Hematopoietic multipotent progenitor cell (in vitro differentiated cells): ENCODE measurements at regions not wholly inside any gene's neighbourhood (a gene's known extent, or its start where the extent isn't known, plus 50 kb on each side); places are given as distances from the start of the nearest gene placed in this dataset.

Experiments used
- DNase-seq, 3 donors: peaks; one replicate each; pipeline ENCODE4 v3.0.0-alpha.2; 2011 to 2015; ENCODE audit warnings: low read depth in 2 of 3, low spot score in 2 of 3

DNA sequence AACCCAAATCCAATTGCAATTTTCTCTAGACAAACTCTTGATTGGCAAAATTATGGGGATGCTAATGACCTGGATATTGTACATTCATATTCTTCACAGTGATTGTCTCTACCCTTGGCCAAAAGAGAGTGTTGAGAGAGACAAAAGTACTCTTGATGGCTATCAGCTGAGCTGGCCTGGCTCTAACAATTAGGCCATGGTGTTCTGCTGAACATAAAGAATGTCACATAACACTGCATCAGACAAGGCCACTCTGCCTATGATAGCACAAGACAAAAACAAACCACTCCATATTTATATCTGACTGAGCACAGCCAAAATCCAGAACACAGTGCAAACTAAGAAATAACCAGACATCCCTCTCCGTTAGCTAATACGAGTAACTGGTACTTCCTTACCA is 101.7 kb downstream of the ADAMTS1 start:
- no peak for DNase-seq

DNA sequence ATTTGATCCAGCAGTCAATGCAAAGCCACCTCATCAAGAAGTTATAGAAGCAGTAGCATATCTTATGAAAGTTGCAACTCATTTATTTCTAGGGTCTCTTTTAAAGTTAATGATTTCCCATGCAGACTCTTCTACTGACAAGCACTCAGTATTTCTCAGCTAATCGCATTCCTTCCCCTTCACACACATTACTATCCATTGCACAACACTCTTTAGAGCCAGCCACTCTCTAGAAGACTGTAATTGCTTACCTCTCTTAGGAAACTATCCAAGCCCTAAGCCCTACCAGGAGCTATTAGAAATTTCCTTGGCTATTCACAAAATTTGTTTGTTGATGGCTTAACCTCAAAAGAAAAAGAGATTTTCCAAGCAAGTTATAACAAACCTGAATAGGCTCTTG is 106.0 kb downstream of the ADAMTS1 start:
- DNase-seq: no peak

DNA sequence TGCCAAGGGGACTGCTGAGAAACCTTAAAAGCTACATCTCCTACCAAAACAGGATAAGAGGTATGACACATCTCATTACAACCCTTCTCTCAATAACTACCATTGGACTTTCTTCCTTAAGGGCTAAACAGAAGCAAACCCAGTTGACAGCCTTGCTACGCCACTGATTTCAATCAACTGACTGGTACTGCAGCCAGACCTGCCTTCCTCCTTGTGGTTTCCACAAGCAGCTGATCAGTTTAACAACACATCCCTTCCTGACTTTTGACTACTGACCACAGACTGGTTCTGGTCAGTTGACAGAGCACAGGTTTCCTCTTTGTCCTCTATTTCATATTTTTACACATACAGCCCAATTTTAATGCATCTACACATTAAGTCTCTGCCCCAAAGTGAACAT is 108.8 kb downstream of the ADAMTS1 start:
- no peak for DNase-seq

DNA sequence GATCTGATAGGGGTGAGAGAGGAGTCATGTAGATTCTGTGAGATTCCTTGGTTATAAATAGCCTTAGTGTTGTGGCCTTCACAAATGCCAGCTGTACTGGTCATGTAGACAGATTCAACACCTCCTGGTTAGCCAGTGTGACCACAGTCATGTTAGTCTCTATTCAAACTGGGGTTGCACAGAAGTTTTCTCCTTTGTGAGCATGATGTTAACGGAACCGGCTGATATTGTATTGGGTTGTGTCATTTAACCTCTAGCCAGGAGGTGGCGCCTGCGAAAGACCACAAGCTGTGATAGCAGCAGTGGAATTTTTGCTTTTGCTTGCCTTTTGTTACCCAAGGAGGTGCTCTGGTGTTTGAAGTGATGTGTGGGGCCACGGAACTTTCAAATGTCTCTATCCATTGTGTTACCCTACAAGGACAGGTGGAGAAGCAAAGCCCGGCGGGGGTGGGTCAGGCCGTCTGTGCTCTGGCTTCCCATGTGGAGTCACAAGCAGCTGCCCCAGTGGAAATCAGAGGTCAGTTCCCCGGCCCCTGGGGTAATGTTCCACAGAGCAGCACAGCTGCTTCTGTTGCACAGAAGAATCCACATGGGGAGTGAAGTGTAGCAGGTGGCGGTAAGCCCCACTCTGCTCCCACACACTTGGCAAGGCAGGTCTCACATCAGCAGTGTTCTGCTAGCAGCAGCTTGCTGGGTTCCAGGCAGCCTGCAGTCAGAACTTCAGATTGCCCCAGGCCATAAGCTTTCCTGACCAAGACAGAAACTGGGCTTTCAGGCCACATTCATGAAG is 112.6 kb downstream of the ADAMTS1 start:
- peak in 1 of 3 donors; percentile 33 for DNase-seq

- no peak for DNase-seq
These were observed 125.5 kb downstream of the ADAMTS1 start for GRCh38 chr21:26719750-26720149.

DNA sequence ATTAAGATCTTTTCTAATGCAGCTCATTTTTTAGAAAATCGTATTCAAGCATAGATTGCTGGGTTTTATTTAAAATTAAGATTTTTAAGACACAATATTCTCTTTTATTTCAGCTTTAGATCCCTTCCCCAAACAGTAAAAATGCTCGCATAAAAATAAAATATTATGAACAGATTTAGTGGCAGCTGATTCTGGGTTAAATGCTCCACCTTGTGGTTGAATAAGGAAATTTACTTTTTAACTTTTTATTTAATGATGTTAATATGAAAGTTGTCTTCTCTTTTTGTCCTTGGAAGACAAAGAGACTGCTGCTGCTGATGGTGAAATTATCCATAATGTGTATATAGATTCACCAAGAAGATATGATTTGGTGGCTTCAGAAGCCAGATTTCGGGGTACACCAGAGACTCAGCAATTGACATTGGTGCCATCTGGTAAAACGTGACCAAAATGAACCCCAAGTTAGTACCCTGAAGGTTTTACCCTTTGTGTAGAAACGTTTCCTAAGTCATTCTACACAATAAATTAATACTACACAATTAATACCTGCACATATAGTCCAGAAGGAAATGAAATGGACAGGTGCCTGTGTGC is 128.0 kb downstream of the ADAMTS1 start:
- DNase-seq: peak in 1 of 3 donors; percentile 64

DNA sequence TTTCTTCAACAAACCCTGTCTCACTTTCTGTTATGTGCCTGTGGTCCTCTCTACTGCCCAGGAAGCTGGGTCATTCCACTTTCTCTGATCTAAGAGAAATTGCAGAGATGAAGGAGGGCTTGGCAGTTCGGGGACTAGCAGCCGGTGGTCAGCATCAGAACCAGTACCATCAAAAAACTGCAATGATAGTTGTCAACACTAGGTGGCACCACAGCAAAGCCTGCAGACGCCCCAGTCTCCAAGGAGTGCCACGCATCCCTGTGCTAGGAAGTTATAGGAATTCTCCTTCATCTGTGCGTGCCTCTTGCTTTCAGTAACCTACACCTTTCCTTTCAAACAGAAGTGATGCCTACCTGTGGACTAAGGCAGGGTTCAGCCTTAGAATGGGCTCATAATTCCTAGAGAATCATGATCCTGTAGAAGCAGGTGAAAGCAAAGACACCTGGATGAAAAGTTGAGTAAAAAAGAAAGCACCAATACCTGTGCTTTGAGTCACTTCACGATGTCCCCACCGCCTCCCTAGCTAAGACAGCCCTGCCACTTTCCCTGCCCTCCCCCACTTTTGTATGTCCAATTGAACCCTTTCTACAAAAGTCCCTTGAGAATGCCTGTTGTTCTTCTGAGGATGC is 129.2 kb downstream of the ADAMTS1 start:
- peak in 2 of 3 donors; percentile 36 to 46 for DNase-seq

DNA sequence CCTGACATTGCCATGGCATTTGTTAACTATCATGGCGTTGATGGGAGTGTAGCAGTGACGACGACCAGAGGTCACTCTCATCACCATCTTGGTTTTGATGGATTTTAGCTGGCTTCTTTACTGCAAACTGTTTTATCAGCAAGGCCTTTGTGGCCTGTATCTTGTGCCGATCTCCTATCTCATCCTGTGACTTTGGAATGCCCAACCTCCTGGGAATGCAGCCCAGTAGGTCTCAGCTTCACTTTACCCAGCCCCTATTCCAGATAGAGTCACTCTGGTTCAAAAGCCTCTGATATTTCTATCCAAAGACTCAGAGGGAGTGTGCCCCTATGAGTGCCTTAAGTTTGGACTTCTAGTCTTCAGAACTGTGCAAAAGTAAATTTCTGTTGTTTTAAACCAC is 130.1 kb downstream of the ADAMTS1 start:
- no peak for DNase-seq

- DNase-seq: no peak
These were observed 135.1 kb downstream of the ADAMTS1 start for GRCh38 chr21:26710155-26710554.

DNA sequence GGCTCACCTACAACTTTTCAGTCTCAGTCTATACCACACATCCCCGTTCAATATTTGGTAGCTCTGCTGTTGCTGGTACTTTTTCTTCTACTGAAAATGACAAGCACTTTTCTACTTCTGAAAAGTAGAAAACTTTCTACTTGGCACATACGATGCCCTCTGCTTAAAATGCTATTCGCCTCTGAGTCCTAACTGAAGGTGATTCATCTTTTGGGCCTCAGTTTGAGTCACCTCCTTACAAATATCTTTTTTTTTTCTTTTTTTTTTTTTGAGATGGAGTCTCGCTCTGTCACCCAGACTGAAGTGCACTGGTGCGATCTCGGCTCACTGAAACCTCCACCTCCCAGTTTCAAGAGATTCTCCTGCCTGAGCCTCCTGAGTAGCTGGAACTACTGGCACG is 136.0 kb upstream of the CYYR1 start:
- no peak for DNase-seq

GRCh38 chr21:26708223-26708800 is 135.2 kb upstream of the CYYR1 start:
- DNase-seq: no peak

GRCh38 chr21:26707246-26707645 is 134.2 kb upstream of the CYYR1 start:
- DNase-seq: peak in 2 of 3 donors; percentile 31 to 67

- no peak for DNase-seq
These were observed 125.3 kb upstream of the CYYR1 start for GRCh38 chr21:26698416-26698815.

DNA sequence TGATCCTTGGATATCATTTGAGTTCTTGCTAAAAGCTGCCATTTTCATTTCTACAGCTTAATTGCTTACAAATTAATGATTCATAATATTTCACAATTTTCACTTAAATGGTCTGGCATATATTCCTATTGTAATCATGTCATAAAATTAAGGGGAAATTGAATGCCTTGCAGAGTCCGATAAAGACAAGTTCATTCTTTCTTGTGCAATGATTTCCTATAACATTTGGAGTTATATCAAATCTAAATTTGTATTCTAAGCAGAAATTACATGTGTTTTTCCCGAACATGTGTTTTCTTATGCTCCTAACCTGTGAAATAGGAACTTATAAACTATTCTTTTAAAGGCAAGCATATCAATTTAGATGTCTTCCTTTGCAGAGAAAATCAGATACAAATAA is 118.3 kb upstream of the CYYR1 start:
- no peak for DNase-seq

GRCh38 chr21:26686705-26687104 is 113.6 kb upstream of the CYYR1 start:
- DNase-seq: no peak

DNA sequence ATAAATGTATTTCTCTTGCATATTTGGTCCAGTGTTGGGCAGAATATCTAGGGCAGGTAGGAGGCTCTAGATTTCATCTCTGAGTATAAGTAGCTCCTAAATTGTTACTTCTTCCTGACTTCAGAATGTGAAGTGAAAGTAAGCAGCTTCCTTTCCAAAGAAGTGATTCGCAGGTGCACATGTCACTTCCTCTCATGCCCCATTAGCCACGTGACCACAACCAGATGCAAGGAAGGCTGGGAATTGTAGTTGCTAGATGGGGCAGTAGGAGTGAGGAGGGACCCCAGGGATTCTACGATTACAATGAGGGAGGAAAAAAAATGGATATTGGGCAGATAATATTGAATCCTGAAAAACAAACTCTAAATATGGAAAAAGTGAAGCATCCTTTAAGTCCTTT is 113.2 kb upstream of the CYYR1 start:
- DNase-seq: peak in 2 of 3 donors; percentile 47 to 79

DNA sequence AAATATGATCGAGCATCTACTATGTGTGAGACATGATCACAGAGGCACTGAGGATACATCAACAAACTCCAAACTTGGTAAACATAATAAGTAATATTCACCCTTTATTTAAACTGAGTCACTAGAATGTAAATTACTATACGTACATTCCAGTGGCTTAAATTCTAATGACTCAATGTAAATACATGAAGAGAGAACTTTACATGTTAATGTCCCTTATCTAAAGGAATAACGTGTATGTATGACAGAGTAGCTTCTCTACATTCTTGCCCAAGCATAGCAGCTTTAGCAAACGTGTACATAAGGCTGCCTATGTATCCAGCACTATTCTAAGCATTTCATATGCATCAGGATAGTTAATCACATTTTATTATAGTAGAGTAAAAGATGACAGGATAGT is 111.8 kb upstream of the CYYR1 start:
- DNase-seq: no peak

GRCh38 chr21:26683996-26684395 is 110.9 kb upstream of the CYYR1 start:
- no peak for DNase-seq

- DNase-seq: no peak
These were observed 106.2 kb upstream of the CYYR1 start for GRCh38 chr21:26679284-26679683.

DNA sequence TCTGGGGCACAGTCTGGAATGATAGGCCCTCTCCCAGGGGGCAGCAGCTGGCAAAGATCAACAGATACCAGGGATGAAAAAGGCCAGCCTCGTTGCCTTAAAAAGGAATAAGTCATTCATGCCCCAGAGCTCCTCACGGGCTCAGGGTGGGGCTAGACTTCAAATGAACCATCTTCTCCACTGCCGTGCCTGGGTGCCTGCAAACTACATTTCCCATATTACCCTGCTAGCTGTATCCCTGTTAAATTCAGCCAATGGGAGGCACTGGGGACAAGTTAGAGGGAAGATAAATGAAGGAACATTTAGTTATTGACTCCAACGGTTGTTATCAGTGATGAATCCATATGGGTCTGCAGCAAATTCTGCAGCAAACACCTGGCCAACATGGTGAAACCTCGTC is 101.2 kb upstream of the CYYR1 start:
- DNase-seq: no peak

DNA sequence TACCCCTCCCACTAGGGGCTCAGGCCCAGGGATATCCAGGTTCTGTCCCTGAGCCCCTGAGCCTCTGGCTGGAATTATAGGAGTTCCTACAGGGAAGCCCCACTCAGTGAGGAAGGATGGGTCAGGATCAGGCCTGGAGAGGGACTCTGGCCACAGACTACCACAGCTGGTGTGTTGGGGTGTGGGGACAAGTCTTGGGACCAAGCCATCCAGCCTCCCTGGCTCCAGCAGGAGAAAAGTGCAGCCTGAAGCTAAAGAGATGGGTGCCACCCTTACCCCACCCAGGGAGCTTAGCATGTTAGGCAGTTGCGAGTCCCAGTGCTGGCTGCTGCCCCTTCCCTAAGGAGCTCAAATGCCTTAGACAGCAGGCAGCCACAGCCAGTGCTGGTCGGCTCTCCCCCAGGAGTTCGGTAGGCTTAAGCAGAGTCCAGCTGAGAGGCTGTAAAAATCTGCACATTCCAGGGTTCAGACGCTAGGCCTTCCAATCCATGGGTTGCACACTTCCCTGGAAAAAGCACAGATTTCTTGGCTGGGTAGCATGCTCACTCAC is 96.2 kb upstream of the CYYR1 start:
- DNase-seq: no peak
